A673 (cell line): ENCODE measurements at regions not wholly inside any gene's neighbourhood (a gene's known extent, or its start where the extent isn't known, plus 50 kb on each side); places are given as distances from the start of the nearest gene placed in this dataset.

ENCODE experiments used
- BruUV-seq: library from RNA; stranded (reverse); fragments of 400-500 nt; replicated peaks from 2 replicates; lab custom pipeline; 2021; lab: Mats Ljungman, UMichigan
- CTCF ChIA-PET: fragments of 300-600 bp; sonication (Branson Sonifier 250); formaldehyde crosslinking; loops from one replicate; lab custom pipeline; 2022; ENCODE audit warnings: antibody characterized with exemption; lab: Charles Lee
- POLR2A ChIA-PET: fragments of 300-600 bp; sonication (Branson Sonifier 250); formaldehyde crosslinking; loops from one replicate; lab custom pipeline; 2022; ENCODE audit warnings: antibody characterized with exemption; ENCODE audit not compliant: low non-redundant PET; lab: Charles Lee
- DNase-seq: peaks from one replicate; pipeline ENCODE4 v3.0.0-alpha.2; 2015; ENCODE audit warnings: low spot score
- H3K27ac ChIP-seq: fragments of 200-600 bp; sonication (generic); 2 replicates; pipeline ENCODE4 v1.5.1; 2016; ENCODE audit warnings: mixed run types, low read depth, mild to moderate bottlenecking, mixed read lengths, antibody characterized with exemption, low read length; ENCODE audit not compliant: poor library complexity, severe bottlenecking
- H3K27me3 ChIP-seq: fragments of 200-600 bp; sonication (generic); replicated peaks from 2 replicates; pipeline ENCODE4 v1.6.1; 2017; ENCODE audit warnings: mixed run types, low read depth, mild to moderate bottlenecking, mixed read lengths, antibody characterized with exemption, low read length; ENCODE audit not compliant: insufficient read depth, poor library complexity
- H3K36me3 ChIP-seq: fragments of 200-600 bp; sonication (generic); 2 replicates; pipeline ENCODE4 v1.6.1; 2016; ENCODE audit warnings: mixed run types, mild to moderate bottlenecking, mixed read lengths, antibody characterized with exemption, low read length; ENCODE audit not compliant: insufficient read depth, poor library complexity, severe bottlenecking
- H3K4me1 ChIP-seq: fragments of 200-600 bp; sonication (generic); 2 replicates; pipeline ENCODE4 v1.6.1; 2017; ENCODE audit warnings: mixed run types, mild to moderate bottlenecking, mixed read lengths, antibody characterized with exemption, low read length; ENCODE audit not compliant: insufficient read depth, poor library complexity, severe bottlenecking
- H3K4me3 ChIP-seq: fragments of 200-600 bp; sonication (generic); 2 replicates; pipeline ENCODE4 v1.5.1; 2016; ENCODE audit warnings: low read depth, mixed run types, mild to moderate bottlenecking, mixed read lengths, low read length; ENCODE audit not compliant: poor library complexity, severe bottlenecking
- H3K9me3 ChIP-seq: fragments of 200-600 bp; sonication (generic); 2 replicates; pipeline ENCODE4 v1.6.1; 2016; ENCODE audit warnings: mixed run types, low read depth, mild to moderate bottlenecking, mixed read lengths, antibody characterized with exemption, low read length; ENCODE audit not compliant: poor library complexity, severe bottlenecking
- EZH2 ChIP-seq: fragments of 200-600 bp; sonication (generic); IDR thresholded peaks from 2 replicates; pipeline ENCODE4 v1.6.1; 2017; ENCODE audit warnings: borderline replicate concordance, low read depth, mild to moderate bottlenecking, mixed read lengths, antibody characterized with exemption, low read length; ENCODE audit not compliant: poor library complexity, severe bottlenecking
- intact Hi-C: fragments of 100-400 bp; cut with micrococcal nuclease; formaldehyde crosslinking; loops from one replicate; pipeline ENCODE4 v1.10.0; 2022; ENCODE audit not compliant: unreplicated experiment
- TF ChIP-seq, protein P1 (sequence below): fragments of 300-800, 200-600 bp; sonication (generic); conservative IDR thresholded peaks from 2 replicates; pipeline ENCODE4 v1.5.1; 2017; ENCODE audit warnings: low read depth, mild to moderate bottlenecking, antibody characterized with exemption, low read length, moderate library complexity, mixed read lengths

GRCh38 chr3:159858650-159859049 is 130.0 kb upstream of the IL12A start:
- no peak overlapping the region for H3K4me3 ChIP-seq
- CTCF ChIA-PET: no interaction called here
- H3K4me1 ChIP-seq: no peaks in the 10 kb centered on the region
- no peak for DNase-seq
- intact Hi-C loops: no loop called here
- no peak overlapping the region for H3K27ac ChIP-seq
- POLR2A ChIA-PET: no interaction called here
- no peaks in the 10 kb centered on the region for H3K9me3 ChIP-seq
- no peaks in the 10 kb centered on the region for H3K27me3 ChIP-seq
- no peak for TF ChIP-seq EZH2
- TF ChIP-seq, protein P1, sequence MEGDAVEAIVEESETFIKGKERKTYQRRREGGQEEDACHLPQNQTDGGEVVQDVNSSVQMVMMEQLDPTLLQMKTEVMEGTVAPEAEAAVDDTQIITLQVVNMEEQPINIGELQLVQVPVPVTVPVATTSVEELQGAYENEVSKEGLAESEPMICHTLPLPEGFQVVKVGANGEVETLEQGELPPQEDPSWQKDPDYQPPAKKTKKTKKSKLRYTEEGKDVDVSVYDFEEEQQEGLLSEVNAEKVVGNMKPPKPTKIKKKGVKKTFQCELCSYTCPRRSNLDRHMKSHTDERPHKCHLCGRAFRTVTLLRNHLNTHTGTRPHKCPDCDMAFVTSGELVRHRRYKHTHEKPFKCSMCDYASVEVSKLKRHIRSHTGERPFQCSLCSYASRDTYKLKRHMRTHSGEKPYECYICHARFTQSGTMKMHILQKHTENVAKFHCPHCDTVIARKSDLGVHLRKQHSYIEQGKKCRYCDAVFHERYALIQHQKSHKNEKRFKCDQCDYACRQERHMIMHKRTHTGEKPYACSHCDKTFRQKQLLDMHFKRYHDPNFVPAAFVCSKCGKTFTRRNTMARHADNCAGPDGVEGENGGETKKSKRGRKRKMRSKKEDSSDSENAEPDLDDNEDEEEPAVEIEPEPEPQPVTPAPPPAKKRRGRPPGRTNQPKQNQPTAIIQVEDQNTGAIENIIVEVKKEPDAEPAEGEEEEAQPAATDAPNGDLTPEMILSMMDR: no peak
- no TSS peak for BruUV-seq
- H3K36me3 ChIP-seq: no peaks in the 10 kb centered on the region

- Histone ChIP-seq H3K27ac (no peak overlapping the region), H3K9me3 (no peaks in the 10 kb centered on the region), H3K4me1 (no peaks in the 10 kb centered on the region), H3K27me3 (no peaks in the 10 kb centered on the region), H3K36me3 (no peaks in the 10 kb centered on the region), H3K4me3 (no peak overlapping the region)
- no peak for DNase-seq
- no TSS peak for BruUV-seq
- POLR2A ChIA-PET: interaction anchor here (1.1 kb wide), 1 partner anchor 22 kb away, joined by 6 read pairs; no protein-coding TSS in a partner anchor
- CTCF ChIA-PET: no interaction called here
- intact Hi-C loops: no loop called here
- TF ChIP-seq, protein P1: no peak
- no peak for TF ChIP-seq EZH2
Observed at GRCh38 chr3:159859424-159859823, 129.2 kb upstream of the IL12A start.

DNA sequence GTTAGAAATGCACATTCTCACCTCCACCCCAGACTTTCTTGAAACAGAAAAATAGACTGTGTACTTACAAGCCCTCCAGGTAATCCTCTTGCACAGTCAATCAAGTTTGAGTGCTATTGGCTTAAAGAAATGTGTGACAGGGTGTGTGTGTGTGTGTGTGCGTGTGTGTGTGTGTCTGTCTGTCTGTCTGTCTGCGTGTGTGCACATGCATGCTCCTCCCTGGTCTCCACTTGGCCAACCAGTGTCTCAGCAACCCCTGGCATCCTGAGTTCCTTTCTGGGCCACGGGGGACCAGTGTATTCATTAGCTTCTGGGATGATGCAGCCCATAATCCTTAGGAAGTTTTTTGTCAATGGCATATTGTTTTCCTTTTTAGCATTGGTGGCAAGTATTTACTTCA is 128.8 kb upstream of the IL12A start:
- no peaks in the 10 kb centered on the region for H3K27me3 ChIP-seq
- POLR2A ChIA-PET: interaction anchor here (1.1 kb wide), 1 partner anchor 22 kb away, joined by 6 read pairs; no protein-coding TSS in a partner anchor

More for the DNA sequence above, 128.8 kb upstream of the IL12A start:
- Histone ChIP-seq H3K4me1 (no peaks in the 10 kb centered on the region), H3K9me3 (no peaks in the 10 kb centered on the region), H3K4me3 (no peak overlapping the region), H3K27ac (no peak overlapping the region), H3K36me3 (no peaks in the 10 kb centered on the region)
- CTCF ChIA-PET: no interaction called here
- no peak for DNase-seq
- intact Hi-C loops: no loop called here
- no TSS peak for BruUV-seq
- TF ChIP-seq, protein P1: no peak
